ENCODE measurements at regions not wholly inside any gene's neighbourhood (a gene's known extent, or its start where the extent isn't known, plus 50 kb on each side); places are given as distances from the start of the nearest gene placed in this dataset.

- Histone ChIP-seq H3K4ac (ENCODE audit: low read length) (no peak overlapping the region), H2BK5ac (ENCODE audit: low read length) (no peak overlapping the region), H2AK5ac (ENCODE audit: low read depth, low read length) (no peak overlapping the region), H3K4me3 (ENCODE audit: low read length in 2 of 2) (no peak overlapping the region), H4K91ac (ENCODE audit: low read depth, low read length, poor library complexity) (no peak overlapping the region), H2AFZ (ENCODE audit: low read length) (no peak overlapping the region), H3K23ac (ENCODE audit: low read depth, low read length, poor library complexity) (no peak overlapping the region), H3K27me3 (ENCODE audit: control insufficient read depth in 3 of 3, insufficient read depth in 3 of 3, low read depth in 1 of 3, low read length in 3 of 3) (no peaks in the 10 kb centered on the region), H3K27ac (replicated peaks; ENCODE audit: low read length) (no peak overlapping the region), H3K9me3 (replicated peaks in 1 of 2; ENCODE audit: control insufficient read depth in 2 of 2, insufficient read depth in 1 of 2, low read depth in 1 of 2, low read length in 2 of 2) (no peaks in the 10 kb centered on the region), H3K14ac (ENCODE audit: low read length) (no peak overlapping the region), H3K36me3 (replicated peaks in 1 of 2; ENCODE audit: control insufficient read depth in 2 of 2, insufficient read depth in 2 of 2, low read length in 2 of 2) (no peaks in the 10 kb centered on the region), H4K8ac (ENCODE audit: low read depth, low read length) (no peak overlapping the region), H3K18ac (ENCODE audit: low read length) (no peak overlapping the region), H2BK12ac (ENCODE audit: low read length) (no peak overlapping the region), H2BK15ac (ENCODE audit: low read length) (no peak overlapping the region), H2BK120ac (ENCODE audit: low read depth, low read length) (no peak overlapping the region), H3K4me1 (ENCODE audit: control insufficient read depth in 2 of 2, insufficient read depth in 1 of 2, low read depth in 1 of 2, low read length in 2 of 2) (peaks cover 0 to 4% of the 10 kb centered on the region in 2 donors), H3K4me2 (ENCODE audit: insufficient read depth, low read length, poor library complexity, severe bottlenecking) (no peak overlapping the region), H3K9ac (ENCODE audit: low read depth, low read length, poor library complexity) (no peak overlapping the region), H3K79me1 (ENCODE audit: low read depth, low read length) (no peaks in the 10 kb centered on the region)
- DNase-seq (ENCODE audit: low spot score): peak; percentile 48
- no CpG with 5 or more reads among the region's 5 CpGs for WGBS, 2 donors (ENCODE audit: extremely low coverage in 2 of 2, insufficient read length in 2 of 2, insufficient replicate concordance in 1 of 2)
Measured at GRCh38 chr13:69199664-69200063, 908.0 kb upstream of the ATXN8OS start.

GRCh38 chr13:69198706-69199105 lies 908.9 kb upstream of the ATXN8OS start:
- no CpG with 5 or more reads among the region's 2 CpGs for WGBS, 2 donors (ENCODE audit: extremely low coverage in 2 of 2, insufficient read length in 2 of 2, insufficient replicate concordance in 1 of 2)
- Histone ChIP-seq H3K9ac (ENCODE audit: low read depth, low read length, poor library complexity) (no peak overlapping the region), H3K4me2 (ENCODE audit: insufficient read depth, low read length, poor library complexity, severe bottlenecking) (no peak overlapping the region), H3K4me3 (ENCODE audit: low read length in 2 of 2) (no peak overlapping the region), H4K8ac (ENCODE audit: low read depth, low read length) (no peak overlapping the region), H2BK5ac (ENCODE audit: low read length) (no peak overlapping the region), H3K23ac (ENCODE audit: low read depth, low read length, poor library complexity) (no peak overlapping the region), H2BK120ac (ENCODE audit: low read depth, low read length) (no peak overlapping the region), H4K91ac (ENCODE audit: low read depth, low read length, poor library complexity) (no peak overlapping the region), H3K4ac (ENCODE audit: low read length) (no peak overlapping the region), H2AK5ac (ENCODE audit: low read depth, low read length) (no peak overlapping the region), H3K4me1 (ENCODE audit: control insufficient read depth in 2 of 2, insufficient read depth in 1 of 2, low read depth in 1 of 2, low read length in 2 of 2) (peaks cover 0 to 4% of the 10 kb centered on the region in 2 donors), H3K27ac (replicated peaks; ENCODE audit: low read length) (no peak overlapping the region), H3K79me1 (ENCODE audit: low read depth, low read length) (no peaks in the 10 kb centered on the region), H2BK12ac (ENCODE audit: low read length) (no peak overlapping the region), H3K18ac (ENCODE audit: low read length) (no peak overlapping the region), H3K36me3 (replicated peaks in 1 of 2; ENCODE audit: control insufficient read depth in 2 of 2, insufficient read depth in 2 of 2, low read length in 2 of 2) (no peaks in the 10 kb centered on the region), H2AFZ (ENCODE audit: low read length) (no peak overlapping the region), H2BK15ac (ENCODE audit: low read length) (no peak overlapping the region), H3K9me3 (replicated peaks in 1 of 2; ENCODE audit: control insufficient read depth in 2 of 2, insufficient read depth in 1 of 2, low read depth in 1 of 2, low read length in 2 of 2) (no peaks in the 10 kb centered on the region), H3K27me3 (ENCODE audit: control insufficient read depth in 3 of 3, insufficient read depth in 3 of 3, low read depth in 1 of 3, low read length in 3 of 3) (no peaks in the 10 kb centered on the region), H3K14ac (ENCODE audit: low read length) (no peak overlapping the region)
- DNase-seq (ENCODE audit: low spot score): no peak

- no peak overlapping the region for H4K91ac ChIP-seq (ENCODE audit: low read depth, low read length, poor library complexity)
- H3K23ac ChIP-seq (ENCODE audit: low read depth, low read length, poor library complexity): no peak overlapping the region
- no peak for DNase-seq (ENCODE audit: low spot score)
- no peak overlapping the region for H3K4me2 ChIP-seq (ENCODE audit: insufficient read depth, low read length, poor library complexity, severe bottlenecking)
- no peak overlapping the region for H2AFZ ChIP-seq (ENCODE audit: low read length)
- no peak overlapping the region for H4K8ac ChIP-seq (ENCODE audit: low read depth, low read length)
- no peak overlapping the region for H2BK5ac ChIP-seq (ENCODE audit: low read length)
- WGBS, 2 donors (ENCODE audit: extremely low coverage in 2 of 2, insufficient read length in 2 of 2, insufficient replicate concordance in 1 of 2): no CpG with 5 or more reads among the region's 1 CpG
- no peak overlapping the region for H3K27ac ChIP-seq (replicated peaks; ENCODE audit: low read length)
- no peaks in the 10 kb centered on the region for H3K79me1 ChIP-seq (ENCODE audit: low read depth, low read length)
- H3K18ac ChIP-seq (ENCODE audit: low read length): no peak overlapping the region
- no peak overlapping the region for H3K4ac ChIP-seq (ENCODE audit: low read length)
- H2BK120ac ChIP-seq (ENCODE audit: low read depth, low read length): no peak overlapping the region
- no peak overlapping the region for H3K4me3 ChIP-seq (ENCODE audit: low read length in 2 of 2)
- no peak overlapping the region for H2BK12ac ChIP-seq (ENCODE audit: low read length)
- no peak overlapping the region for H3K14ac ChIP-seq (ENCODE audit: low read length)
- no peaks in the 10 kb centered on the region for H3K27me3 ChIP-seq (ENCODE audit: control insufficient read depth in 3 of 3, insufficient read depth in 3 of 3, low read depth in 1 of 3, low read length in 3 of 3)
- no peak overlapping the region for H2BK15ac ChIP-seq (ENCODE audit: low read length)
- no peaks in the 10 kb centered on the region for H3K4me1 ChIP-seq (ENCODE audit: control insufficient read depth in 2 of 2, insufficient read depth in 1 of 2, low read depth in 1 of 2, low read length in 2 of 2)
- no peaks in the 10 kb centered on the region for H3K9me3 ChIP-seq (replicated peaks in 1 of 2; ENCODE audit: control insufficient read depth in 2 of 2, insufficient read depth in 1 of 2, low read depth in 1 of 2, low read length in 2 of 2)
- H3K36me3 ChIP-seq (replicated peaks in 1 of 2; ENCODE audit: control insufficient read depth in 2 of 2, insufficient read depth in 2 of 2, low read length in 2 of 2): no peaks in the 10 kb centered on the region
- no peak overlapping the region for H2AK5ac ChIP-seq (ENCODE audit: low read depth, low read length)
- H3K9ac ChIP-seq (ENCODE audit: low read depth, low read length, poor library complexity): no peak overlapping the region
Measured at GRCh38 chr13:69194130-69194529, 913.5 kb upstream of the ATXN8OS start.

GRCh38 chr13:69180034-69180433 lies 927.6 kb upstream of the ATXN8OS start:
- Histone ChIP-seq H3K4ac (ENCODE audit: low read length) (no peak overlapping the region), H2BK12ac (ENCODE audit: low read length) (no peak overlapping the region), H4K8ac (ENCODE audit: low read depth, low read length) (no peak overlapping the region), H2BK5ac (ENCODE audit: low read length) (no peak overlapping the region), H3K4me3 (ENCODE audit: low read length in 2 of 2) (no peak overlapping the region), H3K9me3 (replicated peaks in 1 of 2; ENCODE audit: control insufficient read depth in 2 of 2, insufficient read depth in 1 of 2, low read depth in 1 of 2, low read length in 2 of 2) (peaks cover 0 to 1% of the 10 kb centered on the region in 2 donors), H2BK15ac (ENCODE audit: low read length) (no peak overlapping the region), H3K9ac (ENCODE audit: low read depth, low read length, poor library complexity) (no peak overlapping the region), H3K14ac (ENCODE audit: low read length) (no peak overlapping the region), H2AFZ (ENCODE audit: low read length) (no peak overlapping the region), H3K27ac (replicated peaks; ENCODE audit: low read length) (no peak overlapping the region), H3K4me2 (ENCODE audit: insufficient read depth, low read length, poor library complexity, severe bottlenecking) (no peak overlapping the region), H3K23ac (ENCODE audit: low read depth, low read length, poor library complexity) (no peak overlapping the region), H3K27me3 (ENCODE audit: control insufficient read depth in 3 of 3, insufficient read depth in 3 of 3, low read depth in 1 of 3, low read length in 3 of 3) (no peaks in the 10 kb centered on the region), H3K4me1 (ENCODE audit: control insufficient read depth in 2 of 2, insufficient read depth in 1 of 2, low read depth in 1 of 2, low read length in 2 of 2) (peaks cover 0 to 3% of the 10 kb centered on the region in 2 donors), H3K36me3 (replicated peaks in 1 of 2; ENCODE audit: control insufficient read depth in 2 of 2, insufficient read depth in 2 of 2, low read length in 2 of 2) (no peaks in the 10 kb centered on the region), H4K91ac (ENCODE audit: low read depth, low read length, poor library complexity) (no peak overlapping the region), H3K18ac (ENCODE audit: low read length) (no peak overlapping the region), H2AK5ac (ENCODE audit: low read depth, low read length) (no peak overlapping the region), H3K79me1 (ENCODE audit: low read depth, low read length) (no peaks in the 10 kb centered on the region), H2BK120ac (ENCODE audit: low read depth, low read length) (no peak overlapping the region)
- no peak for DNase-seq (ENCODE audit: low spot score)
- WGBS, 2 donors (ENCODE audit: extremely low coverage in 2 of 2, insufficient read length in 2 of 2, insufficient replicate concordance in 1 of 2): no CpG with 5 or more reads among the region's 5 CpGs
